GM12873 (cell line): ENCODE measurements at regions not wholly inside any gene's neighbourhood (a gene's known extent, or its start where the extent isn't known, plus 50 kb on each side); places are given as distances from the start of the nearest gene placed in this dataset.

ENCODE experiments used
- TF ChIP-seq, protein P1 (sequence below): IDR thresholded peaks from 2 replicates; pipeline ENCODE4 v1.5.1; 2012; ENCODE audit warnings: low read depth, mild to moderate bottlenecking, moderate library complexity, low read length, control low read depth; ENCODE audit not compliant: insufficient read depth; ENCODE audit errors: missing control alignments

GRCh38 chr22:45073064-45073463, 63.3 kb upstream of the PHF21B start:
- TF ChIP-seq, protein P1, sequence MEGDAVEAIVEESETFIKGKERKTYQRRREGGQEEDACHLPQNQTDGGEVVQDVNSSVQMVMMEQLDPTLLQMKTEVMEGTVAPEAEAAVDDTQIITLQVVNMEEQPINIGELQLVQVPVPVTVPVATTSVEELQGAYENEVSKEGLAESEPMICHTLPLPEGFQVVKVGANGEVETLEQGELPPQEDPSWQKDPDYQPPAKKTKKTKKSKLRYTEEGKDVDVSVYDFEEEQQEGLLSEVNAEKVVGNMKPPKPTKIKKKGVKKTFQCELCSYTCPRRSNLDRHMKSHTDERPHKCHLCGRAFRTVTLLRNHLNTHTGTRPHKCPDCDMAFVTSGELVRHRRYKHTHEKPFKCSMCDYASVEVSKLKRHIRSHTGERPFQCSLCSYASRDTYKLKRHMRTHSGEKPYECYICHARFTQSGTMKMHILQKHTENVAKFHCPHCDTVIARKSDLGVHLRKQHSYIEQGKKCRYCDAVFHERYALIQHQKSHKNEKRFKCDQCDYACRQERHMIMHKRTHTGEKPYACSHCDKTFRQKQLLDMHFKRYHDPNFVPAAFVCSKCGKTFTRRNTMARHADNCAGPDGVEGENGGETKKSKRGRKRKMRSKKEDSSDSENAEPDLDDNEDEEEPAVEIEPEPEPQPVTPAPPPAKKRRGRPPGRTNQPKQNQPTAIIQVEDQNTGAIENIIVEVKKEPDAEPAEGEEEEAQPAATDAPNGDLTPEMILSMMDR, result no peak

GRCh38 chr22:45077286-45077685, 67.5 kb upstream of the PHF21B start:
- TF ChIP-seq, protein P1, result no peak

DNA sequence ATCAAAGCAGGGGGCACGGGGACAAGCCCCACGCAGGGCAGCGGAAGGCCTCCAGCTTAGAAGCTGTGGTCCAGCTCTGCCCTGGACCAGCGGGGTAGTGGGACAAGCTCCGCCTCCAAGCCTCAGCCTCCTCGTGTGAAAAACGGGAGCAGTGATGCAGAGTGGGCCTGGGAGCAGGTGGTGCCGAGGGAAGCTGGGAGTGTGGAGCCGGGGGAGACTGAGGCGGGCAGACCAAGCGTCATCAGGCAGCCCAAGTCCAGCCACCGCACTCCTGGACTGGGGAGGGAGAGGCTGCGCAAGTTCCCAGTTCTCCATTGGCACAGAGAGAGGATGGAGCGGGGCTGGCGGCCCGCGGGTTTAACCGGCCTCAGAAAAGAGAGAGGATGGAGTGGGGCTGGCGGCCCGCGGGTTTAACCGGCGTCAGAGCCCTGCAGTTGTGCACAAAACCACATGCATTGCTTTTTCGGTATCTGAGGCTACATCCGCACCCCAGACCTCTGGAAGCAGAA, 68.1 kb upstream of the PHF21B start:
- TF ChIP-seq, protein P1, result no peak

- TF ChIP-seq, protein P1, result peak; percentile 35
These were observed 73.0 kb upstream of the PHF21B start for GRCh38 chr22:45082795-45083194.

- TF ChIP-seq, protein P1, result no peak
These were observed 74.0 kb upstream of the PHF21B start for GRCh38 chr22:45083659-45084305.

DNA sequence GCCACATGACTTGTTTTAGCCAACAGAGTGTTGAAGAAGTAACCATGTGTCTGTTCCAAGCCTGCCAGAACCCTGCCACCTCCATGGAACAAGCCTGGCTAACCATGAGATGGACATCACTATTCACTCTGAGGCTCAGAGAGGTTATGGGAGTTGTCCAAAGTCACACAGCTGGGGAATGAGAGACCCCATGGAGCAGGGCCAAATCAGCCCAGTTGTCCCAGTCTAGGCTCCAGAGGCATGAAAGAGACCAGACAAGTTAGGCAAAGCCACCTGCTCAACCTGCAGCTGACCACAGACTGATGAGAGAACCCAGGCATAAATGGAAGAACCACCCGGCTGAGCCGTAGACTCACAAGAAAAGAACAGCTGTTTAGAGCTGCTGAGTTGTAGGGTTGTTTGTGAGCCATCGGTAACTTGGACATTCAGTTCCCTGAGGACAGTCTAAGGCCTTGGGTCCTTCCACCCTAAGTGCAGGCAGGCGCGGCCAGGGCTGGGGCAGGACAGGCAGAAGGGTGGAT, 74.7 kb upstream of the PHF21B start:
- TF ChIP-seq, protein P1, result no peak

- TF ChIP-seq, protein P1, result no peak
These were observed 75.9 kb upstream of the NUP50 start for GRCh38 chr22:45087802-45088201.
